ENCODE measurements at regions not wholly inside any gene's neighbourhood (a gene's known extent, or its start where the extent isn't known, plus 50 kb on each side); places are given as distances from the start of the nearest gene placed in this dataset.

GRCh38 chr11:88043149-88043548 lies 132.1 kb downstream of the RAB38 start:
- no peak for DNase-seq
- Histone ChIP-seq H3K27me3 (no peaks in the 10 kb centered on the region), H3K27ac (no peak overlapping the region), H3K4me1 (ENCODE audit: insufficient read depth) (no peaks in the 10 kb centered on the region), H3K9me3 (no peaks in the 10 kb centered on the region), H3K4me3 (no peak overlapping the region), H3K36me3 (no peaks in the 10 kb centered on the region)
- TF ChIP-seq CTCF (IDR thresholded peaks at IDR 0.05) (no peak), EP300 (IDR thresholded peaks at IDR 0.05) (no peak), POLR2A (IDR thresholded peaks at IDR 0.05) (no peak)
- intact Hi-C loops (cut with DNase I), result no loop called here
- WGBS, 3 donors, result 42 to 56% (median 54%) methylated on average over 3 of the region's 3 CpGs

DNA sequence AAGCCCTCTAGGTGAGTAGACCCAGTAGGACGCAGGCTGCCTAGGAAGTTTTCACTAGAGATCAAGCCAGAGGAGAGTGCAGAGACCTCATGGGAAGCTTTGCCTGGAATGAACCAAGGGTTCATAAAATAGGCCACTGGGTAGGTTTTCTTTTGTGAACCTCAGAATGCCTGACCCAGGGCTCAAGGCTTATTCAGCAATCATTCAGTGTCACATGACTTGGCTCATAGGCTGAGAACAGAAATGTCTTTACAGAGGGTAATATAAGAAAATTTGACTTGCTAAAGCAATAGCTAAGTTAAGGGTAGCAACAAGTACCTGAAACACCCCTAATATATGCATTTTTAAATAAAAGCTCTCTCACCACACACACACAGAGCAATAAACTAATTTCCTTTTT lies 132.6 kb downstream of the RAB38 start:
- Histone ChIP-seq H3K4me3 (no peak overlapping the region), H3K9me3 (no peaks in the 10 kb centered on the region), H3K36me3 (no peaks in the 10 kb centered on the region), H3K27ac (no peak overlapping the region), H3K27me3 (no peaks in the 10 kb centered on the region), H3K4me1 (ENCODE audit: insufficient read depth) (no peaks in the 10 kb centered on the region)
- DNase-seq, result no peak
- 86 to 89% (median 87%) methylated on average over 1 of the region's 1 CpG for WGBS, 3 donors
- TF ChIP-seq CTCF (IDR thresholded peaks at IDR 0.05), result no peak
- no peak for TF ChIP-seq POLR2A (IDR thresholded peaks at IDR 0.05)
- no peak for TF ChIP-seq EP300 (IDR thresholded peaks at IDR 0.05)
- intact Hi-C loops (cut with DNase I), result no loop called here

GRCh38 chr11:88042238-88042637 lies 133.0 kb downstream of the RAB38 start:
- DNase-seq, result no peak
- no peaks in the 10 kb centered on the region for H3K27me3 ChIP-seq
- WGBS, 3 donors, result 74 to 86% (median 78%) methylated on average over 2 of the region's 2 CpGs

DNA sequence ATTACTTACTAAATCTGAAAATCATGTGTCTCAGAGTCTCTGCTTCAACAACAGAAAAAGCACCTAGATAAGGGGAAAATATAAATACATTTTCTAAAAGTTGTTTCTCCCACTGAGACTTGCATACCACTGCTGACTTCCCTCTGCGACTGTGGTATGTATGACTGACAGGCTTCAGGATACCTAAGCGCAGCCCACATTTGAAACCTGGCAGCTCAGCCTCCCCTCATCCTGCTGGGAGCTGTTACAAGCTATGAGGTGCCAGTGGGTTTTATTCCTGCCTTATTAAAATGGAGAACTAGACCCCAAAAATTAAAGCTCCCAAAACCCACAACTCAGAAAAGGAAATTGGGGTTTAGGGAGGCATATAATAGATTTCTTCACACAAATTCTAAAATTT lies 133.6 kb downstream of the RAB38 start:
- Histone ChIP-seq H3K27me3 (no peaks in the 10 kb centered on the region), H3K36me3 (no peaks in the 10 kb centered on the region), H3K4me3 (no peak overlapping the region), H3K9me3 (no peaks in the 10 kb centered on the region), H3K4me1 (ENCODE audit: insufficient read depth) (no peaks in the 10 kb centered on the region), H3K27ac (no peak overlapping the region)
- WGBS, 3 donors, result 69 to 80% (median 71%) methylated on average over 2 of the region's 2 CpGs
- TF ChIP-seq POLR2A (IDR thresholded peaks at IDR 0.05) (no peak), EP300 (IDR thresholded peaks at IDR 0.05) (no peak), CTCF (IDR thresholded peaks at IDR 0.05) (no peak)
- DNase-seq, result no peak
- intact Hi-C loops (cut with DNase I), result no loop called here

More at GRCh38 chr11:88042238-88042637, 133.0 kb downstream of the RAB38 start:
- Histone ChIP-seq H3K9me3 (no peaks in the 10 kb centered on the region), H3K4me1 (ENCODE audit: insufficient read depth) (no peaks in the 10 kb centered on the region), H3K27ac (no peak overlapping the region), H3K36me3 (no peaks in the 10 kb centered on the region), H3K4me3 (no peak overlapping the region)
- intact Hi-C loops (cut with DNase I), result no loop called here
- TF ChIP-seq POLR2A (IDR thresholded peaks at IDR 0.05) (no peak), CTCF (IDR thresholded peaks at IDR 0.05) (no peak), EP300 (IDR thresholded peaks at IDR 0.05) (no peak)

DNA sequence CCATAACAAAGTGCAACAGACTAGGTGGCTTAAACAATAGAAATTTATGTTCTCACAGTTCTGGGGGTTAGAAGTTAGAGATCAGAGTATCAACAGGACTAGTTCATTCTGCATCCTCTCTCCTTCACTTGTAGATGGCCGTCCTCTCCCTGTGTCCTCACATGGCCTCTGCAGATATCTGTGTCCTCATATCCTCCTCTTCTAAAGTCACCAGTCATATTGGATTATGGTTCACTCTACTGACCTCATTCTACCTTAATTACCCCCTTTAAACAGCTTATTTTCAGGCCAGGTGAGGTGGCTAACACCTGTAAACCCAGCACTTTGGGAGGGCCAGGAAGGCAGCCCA lies 135.1 kb downstream of the RAB38 start:
- Histone ChIP-seq H3K9me3 (no peaks in the 10 kb centered on the region), H3K36me3 (no peaks in the 10 kb centered on the region), H3K27ac (no peak overlapping the region), H3K4me3 (no peak overlapping the region), H3K4me1 (ENCODE audit: insufficient read depth) (no peaks in the 10 kb centered on the region), H3K27me3 (no peaks in the 10 kb centered on the region)
- TF ChIP-seq POLR2A (IDR thresholded peaks at IDR 0.05) (no peak), CTCF (IDR thresholded peaks at IDR 0.05) (no peak)
- 85 to 100% (median 88%) methylated on average over 1 of the region's 1 CpG for WGBS, 3 donors
- no peak for DNase-seq
- intact Hi-C loops (cut with DNase I), result no loop called here

Data from ovary (tissue), 7 donors.